ENCODE measurements at regions not wholly inside any gene's neighbourhood (a gene's known extent, or its start where the extent isn't known, plus 50 kb on each side); places are given as distances from the start of the nearest gene placed in this dataset.

DNA sequence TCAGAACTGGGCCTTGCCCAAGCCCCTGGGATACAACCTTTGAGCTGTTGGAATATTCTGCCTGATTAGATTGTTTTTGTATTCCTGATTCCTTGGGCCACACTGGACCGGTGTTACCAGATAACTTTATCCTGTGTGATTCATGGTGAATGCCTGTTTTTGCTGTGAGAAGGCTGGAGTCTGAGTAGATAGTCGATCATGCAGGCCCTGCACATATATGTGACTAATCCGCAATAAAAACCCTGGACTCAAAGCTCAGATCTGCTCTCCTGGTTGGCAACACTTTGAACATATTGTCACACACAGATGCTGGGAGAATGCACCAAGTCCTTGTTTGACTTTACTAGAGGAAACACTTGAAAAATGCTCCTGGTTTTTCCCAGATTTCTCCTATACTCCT lies 183.9 kb upstream of the MBL2 start:
- TF ChIP-seq, protein P1, sequence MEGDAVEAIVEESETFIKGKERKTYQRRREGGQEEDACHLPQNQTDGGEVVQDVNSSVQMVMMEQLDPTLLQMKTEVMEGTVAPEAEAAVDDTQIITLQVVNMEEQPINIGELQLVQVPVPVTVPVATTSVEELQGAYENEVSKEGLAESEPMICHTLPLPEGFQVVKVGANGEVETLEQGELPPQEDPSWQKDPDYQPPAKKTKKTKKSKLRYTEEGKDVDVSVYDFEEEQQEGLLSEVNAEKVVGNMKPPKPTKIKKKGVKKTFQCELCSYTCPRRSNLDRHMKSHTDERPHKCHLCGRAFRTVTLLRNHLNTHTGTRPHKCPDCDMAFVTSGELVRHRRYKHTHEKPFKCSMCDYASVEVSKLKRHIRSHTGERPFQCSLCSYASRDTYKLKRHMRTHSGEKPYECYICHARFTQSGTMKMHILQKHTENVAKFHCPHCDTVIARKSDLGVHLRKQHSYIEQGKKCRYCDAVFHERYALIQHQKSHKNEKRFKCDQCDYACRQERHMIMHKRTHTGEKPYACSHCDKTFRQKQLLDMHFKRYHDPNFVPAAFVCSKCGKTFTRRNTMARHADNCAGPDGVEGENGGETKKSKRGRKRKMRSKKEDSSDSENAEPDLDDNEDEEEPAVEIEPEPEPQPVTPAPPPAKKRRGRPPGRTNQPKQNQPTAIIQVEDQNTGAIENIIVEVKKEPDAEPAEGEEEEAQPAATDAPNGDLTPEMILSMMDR (IDR thresholded peaks at IDR 0.05), result no peak
- no peak for TF ChIP-seq EZH2 (IDR thresholded peaks at IDR 0.05; ENCODE audit: borderline replicate concordance, insufficient read depth, low read depth, low read length, poor library complexity, severe bottlenecking)

Measured in B cell (primary cell).